GM10248 (cell line): ENCODE measurements at regions not wholly inside any gene's neighbourhood (a gene's known extent, or its start where the extent isn't known, plus 50 kb on each side); places are given as distances from the start of the nearest gene placed in this dataset.

Experiments
- CTCF ChIA-PET: fragments of 300-600 bp; sonication (Branson Sonifier 250); formaldehyde crosslinking; extraction: SDS; loops from one replicate; lab custom pipeline; 2021; ENCODE audit warnings: antibody characterized with exemption; lab: Yijun Ruan, JAX
- POLR2A ChIA-PET: fragments of 350-650 bp; sonication (Branson Sonifier 250); formaldehyde crosslinking; extraction: SDS; loops from one replicate; lab custom pipeline; 2020; ENCODE audit warnings: antibody characterized with exemption; lab: Yijun Ruan, JAX
- DNase-seq: peaks from one replicate; pipeline ENCODE4 v3.0.0; 2012; ENCODE audit errors: extremely low spot score
- CTCF ChIP-seq: IDR thresholded peaks from 2 replicates; pipeline ENCODE4 v1.5.1; 2012; ENCODE audit warnings: mild to moderate bottlenecking, low read depth; ENCODE audit errors: extremely low read depth, missing control alignments, control extremely low read depth

GRCh38 chr9:13446938-13447842, 167.7 kb upstream of the MPDZ start:
- ChIA-PET POLR2A (no interaction called here), CTCF (interaction anchor here (1.5 kb wide), 1 partner anchor 19 kb away, joined by 4 read pairs; no protein-coding TSS in a partner anchor)

GRCh38 chr9:13446286-13446937, 166.9 kb upstream of the MPDZ start:
- DNase-seq, result no peak
- CTCF ChIA-PET, result interaction anchor here (0.8 to 1.3 kb wide), 2 partner anchors 19 to 907 kb away, joined by 4 read pairs; no protein-coding TSS in a partner anchor
- no peak for TF ChIP-seq CTCF
- POLR2A ChIA-PET, result no interaction called here

More at GRCh38 chr9:13446938-13447842, 167.7 kb upstream of the MPDZ start:
- no peak for TF ChIP-seq CTCF
- DNase-seq, result no peak

- no peak for TF ChIP-seq CTCF
- POLR2A ChIA-PET, result no interaction called here
- DNase-seq, result no peak
- CTCF ChIA-PET, result interaction anchor here (0.9 kb wide), 1 partner anchor 909 kb away, joined by 3 read pairs; no protein-coding TSS in a partner anchor
These were observed 165.6 kb upstream of the MPDZ start for GRCh38 chr9:13445103-13445500.

- CTCF ChIA-PET, result interaction anchor here (0.9 to 2.3 kb wide), 2 partner anchors 16 to 909 kb away, joined by 3 to 12 read pairs; no protein-coding TSS in a partner anchor
- no peak for TF ChIP-seq CTCF
- POLR2A ChIA-PET, result no interaction called here
- DNase-seq, result no peak
These were observed 165.0 kb upstream of the MPDZ start for GRCh38 chr9:13444245-13445102.

GRCh38 chr9:13443346-13444244, 164.1 kb upstream of the MPDZ start:
- POLR2A ChIA-PET, result no interaction called here
- DNase-seq, result no peak
- CTCF ChIA-PET, result interaction anchor here (2.3 kb wide), 1 partner anchor 16 kb away, joined by 12 read pairs; no protein-coding TSS in a partner anchor
- no peak for TF ChIP-seq CTCF
